OCI-LY7 (cell line): ENCODE measurements at regions not wholly inside any gene's neighbourhood (a gene's known extent, or its start where the extent isn't known, plus 50 kb on each side); places are given as distances from the start of the nearest gene placed in this dataset.

ENCODE experiments used
- BruUV-seq: library from RNA; stranded (reverse); fragments of 400-500 nt; replicated peaks from 2 replicates; lab custom pipeline; 2021; lab: Mats Ljungman, UMichigan
- CTCF ChIA-PET: fragments of 300-600 bp; sonication (Branson Sonifier 250); formaldehyde crosslinking; loops from one replicate; lab custom pipeline; 2022; ENCODE audit warnings: antibody characterized with exemption; ENCODE audit not compliant: unreplicated experiment; lab: Charles Lee
- POLR2A ChIA-PET: fragments of 300-600 bp; sonication (Branson Sonifier 250); formaldehyde crosslinking; loops from one replicate; lab custom pipeline; 2022; ENCODE audit warnings: antibody characterized with exemption; lab: Charles Lee
- DNase-seq: peaks from one replicate; pipeline ENCODE4 v3.0.0-alpha.2; 2015; ENCODE audit warnings: low spot score
- H2AFZ ChIP-seq: fragments of 200-600 bp; sonication (generic), shearing (Covaris generic); 2 replicates; pipeline ENCODE4 v1.6.1; 2014; ENCODE audit warnings: mild to moderate bottlenecking, antibody characterized with exemption, low read length, moderate library complexity
- H3K27ac ChIP-seq: fragments of 200-600 bp; sonication (generic); 2 replicates; pipeline ENCODE4 v1.5.1; 2014; ENCODE audit warnings: mixed run types, low read depth, mild to moderate bottlenecking, moderate library complexity, low read length, inconsistent platforms; ENCODE audit not compliant: poor library complexity, severe bottlenecking
- H3K36me3 ChIP-seq: fragments of 200-600 bp; sonication (generic); 2 replicates; pipeline ENCODE4 v1.6.1; 2014; ENCODE audit warnings: mild to moderate bottlenecking, antibody characterized with exemption, low read length, moderate library complexity, mixed read lengths; ENCODE audit not compliant: insufficient read depth
- H3K4me1 ChIP-seq: fragments of 200-600 bp; sonication (generic); 2 replicates; pipeline ENCODE4 v1.5.1; 2014; ENCODE audit warnings: mild to moderate bottlenecking, low read length; ENCODE audit not compliant: insufficient read depth, poor library complexity, severe bottlenecking
- H3K4me2 ChIP-seq: fragments of 200-600 bp; sonication (generic); 2 replicates; pipeline ENCODE4 v1.6.1; 2014; ENCODE audit warnings: mild to moderate bottlenecking, low read length
- H3K4me3 ChIP-seq: fragments of 200-600 bp; sonication (generic); 2 replicates; pipeline ENCODE4 v1.5.1; 2014; ENCODE audit warnings: mild to moderate bottlenecking, low read depth, low read length; ENCODE audit not compliant: poor library complexity, severe bottlenecking
- H3K79me2 ChIP-seq: fragments of 200-600 bp; sonication (generic); 2 replicates; pipeline ENCODE4 v1.6.1; 2016; ENCODE audit warnings: low read depth, mild to moderate bottlenecking, low read length, moderate library complexity, mixed read lengths; ENCODE audit not compliant: insufficient read depth
- H3K9me2 ChIP-seq: fragments of 200-600 bp; sonication (generic); 2 replicates; pipeline ENCODE4 v1.6.1; 2016; ENCODE audit warnings: mild to moderate bottlenecking, low read length, mixed read lengths; ENCODE audit not compliant: insufficient read depth
- H3K9me3 ChIP-seq: fragments of 200-600 bp; sonication (generic); 2 replicates; pipeline ENCODE4 v1.6.1; 2014; ENCODE audit warnings: mild to moderate bottlenecking, mixed run types, low read length, mixed read lengths
- H4K20me1 ChIP-seq: fragments of 200-600 bp; sonication (generic); 2 replicates; pipeline ENCODE4 v1.6.1; 2014; ENCODE audit warnings: mild to moderate bottlenecking, antibody characterized with exemption, low read length, moderate library complexity, mixed read lengths; ENCODE audit not compliant: insufficient read depth
- EZH2phosphoT487 ChIP-seq: fragments of 200-600 bp; sonication (generic); IDR thresholded peaks from 2 replicates; pipeline ENCODE4 v1.6.1; 2018; ENCODE audit warnings: low read depth, borderline replicate concordance, mild to moderate bottlenecking, mixed run types, antibody characterized with exemption, low read length, moderate library complexity, mixed read lengths
- intact Hi-C: fragments of 100-400 bp; cut with micrococcal nuclease; formaldehyde crosslinking; loops from one replicate; pipeline ENCODE4 v1.10.0; 2022; ENCODE audit not compliant: unreplicated experiment
- TF ChIP-seq, protein P1 (sequence below): fragments of 200-600 bp; sonication (generic); conservative IDR thresholded peaks from 2 replicates; pipeline ENCODE4 v1.5.1; 2014; ENCODE audit warnings: mild to moderate bottlenecking, antibody characterized with exemption, low read length, moderate library complexity, mixed read lengths

DNA sequence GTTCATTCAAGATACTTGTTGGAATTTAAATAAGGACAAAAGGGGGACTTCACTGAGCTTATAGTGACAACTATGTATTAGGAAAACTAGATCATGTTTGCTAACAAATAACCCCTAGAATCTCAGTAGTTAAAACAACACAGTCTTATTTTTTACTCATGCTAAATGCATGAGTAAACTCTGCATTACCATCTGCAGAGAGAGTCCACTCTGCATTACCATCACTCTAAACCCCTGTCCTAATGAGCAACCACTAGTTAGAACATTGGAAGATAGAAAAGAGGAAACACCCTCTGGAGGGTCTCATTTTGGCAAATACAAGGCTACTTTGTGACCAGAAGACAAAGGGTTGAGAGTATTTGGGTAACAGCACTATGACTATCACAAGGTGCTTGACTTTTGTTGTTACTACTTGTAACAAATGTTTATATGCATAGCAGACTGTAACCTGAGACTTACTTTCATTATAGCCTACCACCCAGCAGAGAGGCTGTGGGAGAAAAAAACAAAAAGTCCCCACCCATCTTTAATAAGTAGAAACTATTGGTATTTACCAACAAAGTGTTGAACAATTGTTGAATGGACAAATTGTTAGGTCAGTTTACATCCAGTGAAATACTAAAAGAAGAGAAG, 99.1 kb downstream of the OXSM start:
- no TSS peak for BruUV-seq
- H3K27ac ChIP-seq: no peak overlapping the region
- no peak overlapping the region for H2AFZ ChIP-seq
- intact Hi-C loops: no loop called here
- no peaks in the 10 kb centered on the region for H4K20me1 ChIP-seq
- POLR2A ChIA-PET: interaction anchor here (1.0 to 2.2 kb wide), 2 partner anchors 17 to 24 kb away, joined by 3 to 5 read pairs; no protein-coding TSS in a partner anchor
- H3K4me2 ChIP-seq: no peak overlapping the region
- no peak overlapping the region for H3K4me3 ChIP-seq
- H3K79me2 ChIP-seq: no peaks in the 10 kb centered on the region
- H3K36me3 ChIP-seq: no peaks in the 10 kb centered on the region
- CTCF ChIA-PET: no interaction called here
- H3K4me1 ChIP-seq: no peaks in the 10 kb centered on the region
- DNase-seq: no peak
- no peaks in the 10 kb centered on the region for H3K9me2 ChIP-seq
- TF ChIP-seq EZH2phosphoT487: no peak
- TF ChIP-seq, protein P1, sequence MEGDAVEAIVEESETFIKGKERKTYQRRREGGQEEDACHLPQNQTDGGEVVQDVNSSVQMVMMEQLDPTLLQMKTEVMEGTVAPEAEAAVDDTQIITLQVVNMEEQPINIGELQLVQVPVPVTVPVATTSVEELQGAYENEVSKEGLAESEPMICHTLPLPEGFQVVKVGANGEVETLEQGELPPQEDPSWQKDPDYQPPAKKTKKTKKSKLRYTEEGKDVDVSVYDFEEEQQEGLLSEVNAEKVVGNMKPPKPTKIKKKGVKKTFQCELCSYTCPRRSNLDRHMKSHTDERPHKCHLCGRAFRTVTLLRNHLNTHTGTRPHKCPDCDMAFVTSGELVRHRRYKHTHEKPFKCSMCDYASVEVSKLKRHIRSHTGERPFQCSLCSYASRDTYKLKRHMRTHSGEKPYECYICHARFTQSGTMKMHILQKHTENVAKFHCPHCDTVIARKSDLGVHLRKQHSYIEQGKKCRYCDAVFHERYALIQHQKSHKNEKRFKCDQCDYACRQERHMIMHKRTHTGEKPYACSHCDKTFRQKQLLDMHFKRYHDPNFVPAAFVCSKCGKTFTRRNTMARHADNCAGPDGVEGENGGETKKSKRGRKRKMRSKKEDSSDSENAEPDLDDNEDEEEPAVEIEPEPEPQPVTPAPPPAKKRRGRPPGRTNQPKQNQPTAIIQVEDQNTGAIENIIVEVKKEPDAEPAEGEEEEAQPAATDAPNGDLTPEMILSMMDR: no peak
- H3K9me3 ChIP-seq: no peaks in the 10 kb centered on the region

DNA sequence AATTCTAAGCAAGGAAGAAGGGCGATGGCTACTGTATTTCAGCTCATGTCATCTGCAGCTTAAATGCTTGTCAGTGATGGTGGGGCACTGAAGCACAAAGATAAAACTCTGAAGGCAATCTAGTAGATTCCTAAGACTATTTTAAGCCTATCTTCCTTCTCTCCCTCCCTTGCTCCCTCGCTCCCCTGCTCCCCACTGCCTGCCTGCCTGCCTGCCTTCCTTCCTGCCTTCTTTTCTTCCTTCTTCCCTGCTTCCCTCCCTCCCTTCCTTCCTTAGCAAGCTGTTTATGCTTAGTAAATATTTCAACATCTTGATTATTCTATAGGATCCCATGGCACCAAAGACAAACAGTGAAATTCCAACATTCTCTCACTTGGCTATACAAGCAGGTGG, 99.6 kb downstream of the OXSM start:
- no peaks in the 10 kb centered on the region for H4K20me1 ChIP-seq
- no TSS peak for BruUV-seq
- no peak overlapping the region for H3K4me2 ChIP-seq
- no peaks in the 10 kb centered on the region for H3K9me3 ChIP-seq
- POLR2A ChIA-PET: interaction anchor here (0.5 to 1.0 kb wide), 2 partner anchors 17 to 25 kb away, joined by 3 to 4 read pairs; no protein-coding TSS in a partner anchor
- no peak overlapping the region for H2AFZ ChIP-seq
- H3K36me3 ChIP-seq: no peaks in the 10 kb centered on the region
- H3K4me3 ChIP-seq: no peak overlapping the region
- no peak overlapping the region for H3K27ac ChIP-seq
- intact Hi-C loops: no loop called here
- H3K79me2 ChIP-seq: no peaks in the 10 kb centered on the region
- CTCF ChIA-PET: no interaction called here
- H3K4me1 ChIP-seq: no peaks in the 10 kb centered on the region
- no peak for DNase-seq
- H3K9me2 ChIP-seq: no peaks in the 10 kb centered on the region
- TF ChIP-seq, protein P1: no peak
- no peak for TF ChIP-seq EZH2phosphoT487

DNA sequence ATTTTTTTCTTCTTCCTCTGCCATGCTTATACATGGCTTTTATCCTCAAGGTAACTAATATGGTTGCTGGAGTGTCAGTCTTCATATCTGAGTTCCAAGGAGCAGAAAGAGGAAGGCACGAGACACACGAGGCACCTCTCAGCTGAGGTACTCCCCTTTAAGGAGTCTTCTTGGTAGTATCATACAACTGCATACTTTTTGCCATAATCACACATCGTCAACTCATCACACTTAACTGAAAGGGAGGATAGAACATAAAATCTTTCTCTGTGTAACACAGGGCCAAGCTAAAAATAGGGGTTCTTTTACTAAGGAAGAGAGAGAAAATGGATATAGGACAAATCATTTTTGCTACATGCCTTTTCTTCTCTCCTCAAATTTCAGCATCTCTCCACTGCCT, 104.2 kb downstream of the OXSM start:
- no peaks in the 10 kb centered on the region for H3K79me2 ChIP-seq
- intact Hi-C loops: no loop called here
- TF ChIP-seq, protein P1: no peak
- no peak for TF ChIP-seq EZH2phosphoT487
- H3K9me2 ChIP-seq: no peaks in the 10 kb centered on the region
- CTCF ChIA-PET: no interaction called here
- no peak overlapping the region for H3K4me3 ChIP-seq
- BruUV-seq: no TSS peak
- POLR2A ChIA-PET: no interaction called here
- no peak overlapping the region for H3K27ac ChIP-seq
- no peak for DNase-seq
- H2AFZ ChIP-seq: no peak overlapping the region
- no peaks in the 10 kb centered on the region for H3K4me1 ChIP-seq
- H3K4me2 ChIP-seq: no peak overlapping the region
- no peaks in the 10 kb centered on the region for H3K36me3 ChIP-seq
- H4K20me1 ChIP-seq: no peaks in the 10 kb centered on the region
- H3K9me3 ChIP-seq: no peaks in the 10 kb centered on the region
